ENCODE measurements at regions not wholly inside any gene's neighbourhood (a gene's known extent, or its start where the extent isn't known, plus 50 kb on each side); places are given as distances from the start of the nearest gene placed in this dataset.

GRCh38 chr5:89276566-89277305 lies 393.8 kb upstream of the MEF2C start:
- no peak for DNase-seq (ENCODE audit: insufficient read length, low spot score)
- FAIRE-seq: no peak

GRCh38 chr5:89275066-89275855 lies 392.3 kb upstream of the MEF2C start:
- TF ChIP-seq POU2F2 (IDR thresholded peaks at IDR 0.05; ENCODE audit: low read depth, low read length) (no peak), POLR2A (IDR thresholded peaks at IDR 0.05; ENCODE audit: low read depth, low read length) (no peak), TAF1 (IDR thresholded peaks at IDR 0.05; ENCODE audit: low read depth, low read length) (no peak), POLR2AphosphoS5 (IDR thresholded peaks at IDR 0.05; ENCODE audit: low read depth, low read length) (no peak), SPI1 (IDR thresholded peaks at IDR 0.05; ENCODE audit: low read depth, low read length) (no peak), PAX5 (IDR thresholded peaks at IDR 0.05; ENCODE audit: insufficient read depth, low read length, severe bottlenecking) (no peak)
- DNase-seq (ENCODE audit: insufficient read length, low spot score): no peak
- FAIRE-seq: no peak

More at GRCh38 chr5:89276566-89277305, 393.8 kb upstream of the MEF2C start:
- TF ChIP-seq POLR2A (IDR thresholded peaks at IDR 0.05; ENCODE audit: low read depth, low read length) (no peak), TAF1 (IDR thresholded peaks at IDR 0.05; ENCODE audit: low read depth, low read length) (no peak), POLR2AphosphoS5 (IDR thresholded peaks at IDR 0.05; ENCODE audit: low read depth, low read length) (no peak)

GRCh38 chr5:89273289-89273688 lies 390.3 kb upstream of the MEF2C start:
- TF ChIP-seq SPI1 (IDR thresholded peaks at IDR 0.05; ENCODE audit: low read depth, low read length) (no peak), POLR2AphosphoS5 (IDR thresholded peaks at IDR 0.05; ENCODE audit: low read depth, low read length) (no peak), POU2F2 (IDR thresholded peaks at IDR 0.05; ENCODE audit: low read depth, low read length) (no peak), PAX5 (IDR thresholded peaks at IDR 0.05; ENCODE audit: insufficient read depth, low read length, severe bottlenecking) (no peak), TAF1 (IDR thresholded peaks at IDR 0.05; ENCODE audit: low read depth, low read length) (no peak), POLR2A (IDR thresholded peaks at IDR 0.05; ENCODE audit: low read depth, low read length) (no peak)
- DNase-seq (ENCODE audit: insufficient read length, low spot score): no peak
- FAIRE-seq: no peak

- no peak for DNase-seq (ENCODE audit: insufficient read length, low spot score)
- FAIRE-seq: no peak
- TF ChIP-seq POLR2AphosphoS5 (IDR thresholded peaks at IDR 0.05; ENCODE audit: low read depth, low read length): no peak
- no peak for TF ChIP-seq POU2F2 (IDR thresholded peaks at IDR 0.05; ENCODE audit: low read depth, low read length)
- no peak for TF ChIP-seq PAX5 (IDR thresholded peaks at IDR 0.05; ENCODE audit: insufficient read depth, low read length, severe bottlenecking)
- no peak for TF ChIP-seq TAF1 (IDR thresholded peaks at IDR 0.05; ENCODE audit: low read depth, low read length)
- TF ChIP-seq POLR2A (IDR thresholded peaks at IDR 0.05; ENCODE audit: low read depth, low read length): no peak
- no peak for TF ChIP-seq SPI1 (IDR thresholded peaks at IDR 0.05; ENCODE audit: low read depth, low read length)
These were observed 387.9 kb upstream of the MEF2C start for GRCh38 chr5:89270901-89271300.

- FAIRE-seq (no peak), DNase-seq (ENCODE audit: insufficient read length, low spot score) (no peak)
- TF ChIP-seq PAX5 (IDR thresholded peaks at IDR 0.05; ENCODE audit: insufficient read depth, low read length, severe bottlenecking) (no peak), SPI1 (IDR thresholded peaks at IDR 0.05; ENCODE audit: low read depth, low read length) (no peak), TAF1 (IDR thresholded peaks at IDR 0.05; ENCODE audit: low read depth, low read length) (no peak), POLR2A (IDR thresholded peaks at IDR 0.05; ENCODE audit: low read depth, low read length) (no peak)
These were observed 386.7 kb upstream of the MEF2C start for GRCh38 chr5:89269721-89270120.

- DNase-seq (ENCODE audit: insufficient read length, low spot score) (no peak), FAIRE-seq (peak; percentile 89)
- no peak for TF ChIP-seq SPI1 (IDR thresholded peaks at IDR 0.05; ENCODE audit: low read depth, low read length)
- TF ChIP-seq POU2F2 (IDR thresholded peaks at IDR 0.05; ENCODE audit: low read depth, low read length): no peak
- no peak for TF ChIP-seq PAX5 (IDR thresholded peaks at IDR 0.05; ENCODE audit: insufficient read depth, low read length, severe bottlenecking)
- TF ChIP-seq POLR2A (IDR thresholded peaks at IDR 0.05; ENCODE audit: low read depth, low read length): no peak
- no peak for TF ChIP-seq POLR2AphosphoS5 (IDR thresholded peaks at IDR 0.05; ENCODE audit: low read depth, low read length)
- TF ChIP-seq TAF1 (IDR thresholded peaks at IDR 0.05; ENCODE audit: low read depth, low read length): no peak
These were observed 385.5 kb upstream of the MEF2C start for GRCh38 chr5:89268460-89268859.

- TF ChIP-seq POU2F2 (IDR thresholded peaks at IDR 0.05; ENCODE audit: low read depth, low read length) (no peak), POLR2A (IDR thresholded peaks at IDR 0.05; ENCODE audit: low read depth, low read length) (no peak), POLR2AphosphoS5 (IDR thresholded peaks at IDR 0.05; ENCODE audit: low read depth, low read length) (no peak), SPI1 (IDR thresholded peaks at IDR 0.05; ENCODE audit: low read depth, low read length) (peak; percentile 73), PAX5 (IDR thresholded peaks at IDR 0.05; ENCODE audit: insufficient read depth, low read length, severe bottlenecking) (no peak)
- DNase-seq (ENCODE audit: insufficient read length, low spot score) (no peak), FAIRE-seq (no peak)
These were observed 384.8 kb upstream of the MEF2C start for GRCh38 chr5:89267788-89268187.

GRCh38 chr5:89265511-89266179 lies 382.7 kb upstream of the MEF2C start:
- TF ChIP-seq POLR2AphosphoS5 (IDR thresholded peaks at IDR 0.05; ENCODE audit: low read depth, low read length) (no peak), POU2F2 (IDR thresholded peaks at IDR 0.05; ENCODE audit: low read depth, low read length) (no peak), TAF1 (IDR thresholded peaks at IDR 0.05; ENCODE audit: low read depth, low read length) (no peak), SPI1 (IDR thresholded peaks at IDR 0.05; ENCODE audit: low read depth, low read length) (no peak), PAX5 (IDR thresholded peaks at IDR 0.05; ENCODE audit: insufficient read depth, low read length, severe bottlenecking) (no peak), POLR2A (IDR thresholded peaks at IDR 0.05; ENCODE audit: low read depth, low read length) (no peak)
- DNase-seq (ENCODE audit: insufficient read length, low spot score) (no peak), FAIRE-seq (no peak)

- FAIRE-seq: peak; percentile 51
- no peak for DNase-seq (ENCODE audit: insufficient read length, low spot score)
- TF ChIP-seq POU2F2 (IDR thresholded peaks at IDR 0.05; ENCODE audit: low read depth, low read length) (no peak), SPI1 (IDR thresholded peaks at IDR 0.05; ENCODE audit: low read depth, low read length) (no peak), PAX5 (IDR thresholded peaks at IDR 0.05; ENCODE audit: insufficient read depth, low read length, severe bottlenecking) (no peak), TAF1 (IDR thresholded peaks at IDR 0.05; ENCODE audit: low read depth, low read length) (no peak), POLR2A (IDR thresholded peaks at IDR 0.05; ENCODE audit: low read depth, low read length) (no peak), POLR2AphosphoS5 (IDR thresholded peaks at IDR 0.05; ENCODE audit: low read depth, low read length) (no peak)
These were observed 380.9 kb upstream of the MEF2C start for GRCh38 chr5:89263846-89264245.
